ENCODE measurements at regions not wholly inside any gene's neighbourhood (a gene's known extent, or its start where the extent isn't known, plus 50 kb on each side); places are given as distances from the start of the nearest gene placed in this dataset.
A peak's percentile ranks its signal among the peaks of the same experiment; 100 is the strongest.

DNA sequence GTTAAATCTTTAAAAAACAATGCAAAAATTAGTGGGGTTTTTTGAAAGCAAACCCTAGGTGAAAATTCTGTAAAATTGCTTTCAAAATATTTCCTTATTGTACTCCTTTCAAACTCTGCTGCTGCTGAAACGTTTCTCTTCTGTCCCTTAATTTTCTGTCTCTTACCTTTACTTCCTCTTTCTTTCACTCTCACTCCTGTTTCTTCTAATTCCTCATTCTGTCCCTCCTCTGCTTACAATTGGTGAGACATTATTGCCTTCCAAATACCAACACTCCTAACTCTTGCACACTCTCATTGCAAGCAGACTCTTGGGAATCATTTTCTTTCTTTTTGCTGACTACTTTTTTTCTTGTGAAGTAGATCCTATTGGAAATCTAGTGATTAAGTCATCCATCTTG lies 685.6 kb upstream of the SLITRK1 start:
- no peak overlapping the region for H3K9ac ChIP-seq (ENCODE audit: low read depth, low read length)

DNA sequence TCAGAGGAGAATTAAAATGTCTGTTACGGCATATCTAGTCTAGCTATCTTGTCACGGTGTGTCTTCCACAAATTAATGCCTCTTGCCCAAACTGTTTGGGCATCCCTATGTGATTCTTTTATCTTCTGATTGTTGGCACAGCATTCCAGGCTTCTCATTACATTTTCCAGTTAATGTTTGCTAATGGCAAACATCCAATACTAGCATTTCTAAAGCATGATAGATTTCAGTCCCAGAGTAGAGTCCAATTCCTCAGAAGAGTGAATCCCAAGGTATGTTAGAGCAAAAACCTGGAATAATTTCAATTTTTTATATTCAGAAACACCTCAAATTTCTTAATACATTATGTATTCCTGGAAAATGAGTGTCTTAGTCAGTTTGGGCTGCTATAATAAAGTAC lies 684.5 kb upstream of the SLITRK1 start:
- 0 out of 2 replicates have a peak, but pooled peaks cover 3% of the 10 kb centered on the region for H3K4me1 ChIP-seq (ENCODE audit: insufficient read depth, low read length)
- no peaks in the 10 kb centered on the region for H3K36me3 ChIP-seq (ENCODE audit: insufficient read depth, low read length)
- H4K20me1 ChIP-seq (ENCODE audit: insufficient read depth, low read length), result no peaks in the 10 kb centered on the region
- H3K9me3 ChIP-seq (ENCODE audit: insufficient read depth, low read length, severe bottlenecking), result no peaks in the 10 kb centered on the region
- ATAC-seq (ENCODE audit: insufficient read depth, low read depth) (no peak), DNase-seq (no peak)
- peak overlapping the region; percentile 7; the same call in 1 of the 2 replicates for H2AFZ ChIP-seq (ENCODE audit: low read depth, low read length)
- H3K27ac ChIP-seq (ENCODE audit: low read length), result no peak overlapping the region
- TF ChIP-seq EZH2 (IDR thresholded peaks at IDR 0.05; ENCODE audit: borderline replicate concordance, low read depth, low read length, severe bottlenecking) (no peak), CTCF (IDR thresholded peaks at IDR 0.05; ENCODE audit: borderline replicate concordance, extremely low read depth, low read length, poor library complexity, severe bottlenecking) (no peak)
- H3K4me3 ChIP-seq (ENCODE audit: low read depth in 1 of 2, low read length in 2 of 2), result no peak overlapping the region
- H3K9ac ChIP-seq (ENCODE audit: low read depth, low read length), result no peak overlapping the region
- no peak overlapping the region for H3K4me2 ChIP-seq (ENCODE audit: insufficient read depth, low read length)
- no peaks in the 10 kb centered on the region for H3K79me2 ChIP-seq (ENCODE audit: insufficient read depth, low read length)
- no peaks in the 10 kb centered on the region for H3K27me3 ChIP-seq (ENCODE audit: insufficient read depth, low read length, poor library complexity)

More for the DNA sequence above, 685.6 kb upstream of the SLITRK1 start:
- Histone ChIP-seq H3K9me3 (ENCODE audit: insufficient read depth, low read length, severe bottlenecking) (no peaks in the 10 kb centered on the region), H3K27me3 (ENCODE audit: insufficient read depth, low read length, poor library complexity) (no peaks in the 10 kb centered on the region), H3K4me1 (ENCODE audit: insufficient read depth, low read length) (0 out of 2 replicates have a peak, but pooled peaks cover 3% of the 10 kb centered on the region), H3K27ac (ENCODE audit: low read length) (no peak overlapping the region), H3K36me3 (ENCODE audit: insufficient read depth, low read length) (no peaks in the 10 kb centered on the region), H4K20me1 (ENCODE audit: insufficient read depth, low read length) (no peaks in the 10 kb centered on the region), H3K79me2 (ENCODE audit: insufficient read depth, low read length) (no peaks in the 10 kb centered on the region), H2AFZ (ENCODE audit: low read depth, low read length) (peak overlapping the region; percentile 62), H3K4me3 (ENCODE audit: low read depth in 1 of 2, low read length in 2 of 2) (no peak overlapping the region), H3K4me2 (ENCODE audit: insufficient read depth, low read length) (no peak overlapping the region)
- TF ChIP-seq EZH2 (IDR thresholded peaks at IDR 0.05; ENCODE audit: borderline replicate concordance, low read depth, low read length, severe bottlenecking) (no peak), CTCF (IDR thresholded peaks at IDR 0.05; ENCODE audit: borderline replicate concordance, extremely low read depth, low read length, poor library complexity, severe bottlenecking) (no peak)
- no peak for ATAC-seq (ENCODE audit: insufficient read depth, low read depth)
- DNase-seq, result no peak

GRCh38 chr13:84563611-84564010 lies 681.3 kb upstream of the SLITRK1 start:
- TF ChIP-seq EZH2 (IDR thresholded peaks at IDR 0.05; ENCODE audit: borderline replicate concordance, low read depth, low read length, severe bottlenecking), result no peak
- TF ChIP-seq CTCF (IDR thresholded peaks at IDR 0.05; ENCODE audit: borderline replicate concordance, extremely low read depth, low read length, poor library complexity, severe bottlenecking), result no peak
- Histone ChIP-seq H3K27me3 (ENCODE audit: insufficient read depth, low read length, poor library complexity) (no peaks in the 10 kb centered on the region), H3K9me3 (ENCODE audit: insufficient read depth, low read length, severe bottlenecking) (peaks cover 4% of the 10 kb centered on the region), H3K36me3 (ENCODE audit: insufficient read depth, low read length) (no peaks in the 10 kb centered on the region), H3K4me1 (ENCODE audit: insufficient read depth, low read length) (0 out of 2 replicates have a peak, but pooled peaks cover 3% of the 10 kb centered on the region), H3K4me3 (ENCODE audit: low read depth in 1 of 2, low read length in 2 of 2) (no peak overlapping the region), H3K27ac (ENCODE audit: low read length) (no peak overlapping the region), H4K20me1 (ENCODE audit: insufficient read depth, low read length) (no peaks in the 10 kb centered on the region), H3K9ac (ENCODE audit: low read depth, low read length) (no peak overlapping the region), H3K4me2 (ENCODE audit: insufficient read depth, low read length) (no peak overlapping the region), H3K79me2 (ENCODE audit: insufficient read depth, low read length) (no peaks in the 10 kb centered on the region), H2AFZ (ENCODE audit: low read depth, low read length) (no peak overlapping the region)
- ATAC-seq (ENCODE audit: insufficient read depth, low read depth), result no peak
- DNase-seq, result no peak

DNA sequence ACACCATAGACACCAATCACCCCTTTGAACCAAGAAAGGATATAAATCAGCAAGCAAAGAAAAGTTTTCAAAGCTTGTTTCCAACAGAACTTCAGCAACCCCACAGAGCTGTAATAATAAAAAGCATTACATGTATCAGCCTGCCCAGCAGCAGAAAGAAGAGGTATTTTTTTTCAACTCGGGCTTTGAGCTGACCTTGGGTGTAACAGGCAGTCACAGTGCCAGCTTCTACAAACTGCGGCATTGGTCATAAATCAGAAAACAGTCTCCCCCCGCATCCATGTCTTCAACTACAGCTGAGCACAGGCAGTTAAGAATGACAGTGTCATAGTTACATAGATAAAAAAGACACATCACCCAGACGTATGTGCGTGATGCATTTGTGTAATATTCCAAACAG lies 671.0 kb upstream of the SLITRK1 start:
- no peaks in the 10 kb centered on the region for H3K27me3 ChIP-seq (ENCODE audit: insufficient read depth, low read length, poor library complexity)
- ATAC-seq (ENCODE audit: insufficient read depth, low read depth) (no peak), DNase-seq (no peak)
- no peaks in the 10 kb centered on the region for H4K20me1 ChIP-seq (ENCODE audit: insufficient read depth, low read length)
- no peak overlapping the region for H3K4me3 ChIP-seq (ENCODE audit: low read depth in 1 of 2, low read length in 2 of 2)
- no peak overlapping the region for H3K9ac ChIP-seq (ENCODE audit: low read depth, low read length)
- no peaks in the 10 kb centered on the region for H3K9me3 ChIP-seq (ENCODE audit: insufficient read depth, low read length, severe bottlenecking)
- no peaks in the 10 kb centered on the region for H3K79me2 ChIP-seq (ENCODE audit: insufficient read depth, low read length)
- H3K36me3 ChIP-seq (ENCODE audit: insufficient read depth, low read length), result no peaks in the 10 kb centered on the region
- no peak overlapping the region for H3K4me2 ChIP-seq (ENCODE audit: insufficient read depth, low read length)
- no peak overlapping the region for H3K27ac ChIP-seq (ENCODE audit: low read length)
- TF ChIP-seq CTCF (IDR thresholded peaks at IDR 0.05; ENCODE audit: borderline replicate concordance, extremely low read depth, low read length, poor library complexity, severe bottlenecking) (no peak), EZH2 (IDR thresholded peaks at IDR 0.05; ENCODE audit: borderline replicate concordance, low read depth, low read length, severe bottlenecking) (no peak)
- no peak overlapping the region for H2AFZ ChIP-seq (ENCODE audit: low read depth, low read length)
- no peaks in the 10 kb centered on the region for H3K4me1 ChIP-seq (ENCODE audit: insufficient read depth, low read length)
